ENCODE measurements at regions not wholly inside any gene's neighbourhood (a gene's known extent, or its start where the extent isn't known, plus 50 kb on each side); places are given as distances from the start of the nearest gene placed in this dataset.
"Not testable (repeated sequence)": the region's sequence is repeated elsewhere in the genome, so short reads cannot be mapped to it uniquely, and the experiment has no call there.

GRCh38 chr10:45250694-45251075 is 64.7 kb downstream of the OR13A1 start:
- not testable (repeated sequence) for H3K4me3 ChIP-seq (ENCODE audit: low read length); H3K9me3 ChIP-seq (ENCODE audit: low read length); H3K4me1 ChIP-seq (ENCODE audit: insufficient read depth, low read length); H3K27me3 ChIP-seq (ENCODE audit: insufficient read depth, low read length); H2AFZ ChIP-seq (ENCODE audit: low read depth, low read length); H3K36me3 ChIP-seq (ENCODE audit: insufficient read depth, low read length)

Data from neuron (in vitro differentiated cells).